HG03103 (cell line): ENCODE measurements at regions not wholly inside any gene's neighbourhood (a gene's known extent, or its start where the extent isn't known, plus 50 kb on each side); places are given as distances from the start of the nearest gene placed in this dataset.

Source experiments
- ATAC-seq: cut with Tn5 transposase; IDR thresholded peaks from one replicate; pipeline ENCODE4 v1.9.1; 2021; ENCODE audit warnings: low read depth; ENCODE audit not compliant: unreplicated experiment

GRCh38 chr5:117488976-117489500, 914.4 kb upstream of the SEMA6A start:
- no peak for ATAC-seq

- no peak for ATAC-seq
Observed at GRCh38 chr5:117487556-117487955, 912.9 kb upstream of the SEMA6A start.

GRCh38 chr5:117486879-117487391, 912.3 kb upstream of the SEMA6A start:
- no peak for ATAC-seq

- ATAC-seq, result no peak
Observed at GRCh38 chr5:117486261-117486660, 911.6 kb upstream of the SEMA6A start.

GRCh38 chr5:117475919-117476318, 901.3 kb upstream of the SEMA6A start:
- ATAC-seq, result no peak

GRCh38 chr5:117473165-117473564, 898.5 kb upstream of the SEMA6A start:
- no peak for ATAC-seq

- no peak for ATAC-seq
Observed at GRCh38 chr5:117463881-117464570, 889.4 kb upstream of the SEMA6A start.

GRCh38 chr5:117461966-117462365, 887.3 kb upstream of the SEMA6A start:
- no peak for ATAC-seq

GRCh38 chr5:117461403-117461802, 886.8 kb upstream of the SEMA6A start:
- ATAC-seq, result peak; percentile 90

GRCh38 chr5:117457656-117458055, 883.0 kb upstream of the SEMA6A start:
- no peak for ATAC-seq

- no peak for ATAC-seq
Observed at GRCh38 chr5:117456866-117457470, 882.3 kb upstream of the SEMA6A start.

GRCh38 chr5:117455236-117456233, 880.9 kb upstream of the SEMA6A start:
- peak; percentile 39 for ATAC-seq

- ATAC-seq, result peak; percentile 85
Observed at GRCh38 chr5:117454716-117455212, 880.1 kb upstream of the SEMA6A start.

GRCh38 chr5:117436846-117437245, 862.2 kb upstream of the SEMA6A start:
- ATAC-seq, result no peak

- ATAC-seq, result no peak
Observed at GRCh38 chr5:117435203-117435602, 860.6 kb upstream of the SEMA6A start.

- ATAC-seq, result no peak
Observed at GRCh38 chr5:117434254-117434653, 859.6 kb upstream of the SEMA6A start.

- ATAC-seq, result no peak
Observed at GRCh38 chr5:117433818-117434217, 859.2 kb upstream of the SEMA6A start.

GRCh38 chr5:117431091-117431490, 856.5 kb upstream of the SEMA6A start:
- ATAC-seq, result no peak

GRCh38 chr5:117425163-117425562, 850.5 kb upstream of the SEMA6A start:
- no peak for ATAC-seq

- ATAC-seq, result no peak
Observed at GRCh38 chr5:117424559-117424958, 849.9 kb upstream of the SEMA6A start.

- no peak for ATAC-seq
Observed at GRCh38 chr5:117417501-117417900, 842.9 kb upstream of the SEMA6A start.
